Psoas muscle (tissue), 7 donors: ENCODE measurements at regions not wholly inside any gene's neighbourhood (a gene's known extent, or its start where the extent isn't known, plus 50 kb on each side); places are given as distances from the start of the nearest gene placed in this dataset.
"Not testable (repeated sequence)": the region's sequence is repeated elsewhere in the genome, so short reads cannot be mapped to it uniquely, and the experiment has no call there.

Source experiments
- ATAC-seq, 4 donors: fragments of 200-7000 bp; cut with Tn5 transposase; one replicate each; pipeline ENCODE4 v1.9.1; 2020; ENCODE audit warnings: moderate library complexity in 3 of 4, mild to moderate bottlenecking in 2 of 4
- DNase-seq, 2 donors: peaks; one replicate each; pipeline ENCODE4 v3.0.0-alpha.2; 2020
- H3K27ac ChIP-seq: fragments of 200-600 bp; one replicate; pipeline ENCODE4 v1.8.0; 2022
- H3K27me3 ChIP-seq, 3 donors: fragments of 200-600 bp in 1 of 3; one replicate each; pipeline versions ENCODE4 v1.6.1 to v1.8.0; 2013 to 2022; ENCODE audit warnings: low read length in 2 of 3, mild to moderate bottlenecking in 2 of 3, moderate library complexity in 1 of 3; ENCODE audit not compliant: insufficient read depth in 3 of 3
- H3K36me3 ChIP-seq, 2 donors: fragments of 200-600 bp in 1 of 2; one replicate each; pipeline versions ENCODE4 v1.6.1 to v1.8.0; 2013 to 2022; ENCODE audit warnings: low read depth in 1 of 2, mild to moderate bottlenecking in 1 of 2, moderate library complexity in 1 of 2; ENCODE audit not compliant: insufficient read depth in 1 of 2
- H3K4me1 ChIP-seq: fragments of 200-600 bp; one replicate; pipeline ENCODE4 v1.8.0; 2022
- H3K4me3 ChIP-seq: fragments of 200-600 bp; one replicate; pipeline ENCODE4 v1.8.0; 2022; ENCODE audit warnings: mild to moderate bottlenecking
- H3K9me3 ChIP-seq: fragments of 200-600 bp; one replicate; pipeline ENCODE4 v1.8.0; 2022
- CTCF ChIP-seq: fragments of 200-600 bp; IDR thresholded peaks from one replicate; pipeline ENCODE4 v1.8.0; 2022; ENCODE audit warnings: antibody characterized with exemption
- WGBS, 3 donors: extraction: QIAGEN DNeasy Blood & Tissue Kit; methylation state at CpG; one replicate each; pipeline versions ENCODE4 v1.1.6 to v1.1.7; 2013; 5-methylcytosine and 5-hydroxymethylcytosine counted together
- intact Hi-C, 2 donors: fragments of 100-400 bp; cut with DNase I; formaldehyde crosslinking; loops; one replicate each; pipeline versions ENCODE4 v1.11.0 to v1.14.2; 2022
- donor health status: healthy with polysubstance abuse.
- donor health status: DM: no; HTN: no; CAD: no; lungs with moderate emphysema.
- donor health status: Bipolar disorder and iron deficiency.
- donor health status: healthy.
- donor health status: DM: yes; HTN: yes; CAD: no.
- donor health status: DM: no; HTN: no; CAD: no.
- donor health status: DM: yes; HTN: yes; CAD: no.

- no peak overlapping the region for H3K4me3 ChIP-seq
- TF ChIP-seq CTCF, result no peak
- DNase-seq, result no peak
- H3K27ac ChIP-seq, result no peak overlapping the region
- H3K4me1 ChIP-seq, result no peaks in the 10 kb centered on the region
- intact Hi-C loops, result no loop called here
- H3K9me3 ChIP-seq, result peaks cover 5% of the 10 kb centered on the region
- no peak for ATAC-seq
- no peaks in the 10 kb centered on the region for H3K36me3 ChIP-seq
- peaks cover 0 to 4% (median 0%) of the 10 kb centered on the region in 3 donors for H3K27me3 ChIP-seq
- WGBS, 3 donors, result 35 to 42% (median 38%) methylated on average over 20 of the region's 20 CpGs
Measured at GRCh38 chr7:3157566-3158287, 114.1 kb upstream of the CARD11 start.

GRCh38 chr7:3158341-3158760 lies 114.7 kb upstream of the CARD11 start:
- Histone ChIP-seq H3K27ac (no peak overlapping the region), H3K4me3 (no peak overlapping the region), H3K27me3 (peaks cover 0 to 4% (median 0%) of the 10 kb centered on the region in 3 donors), H3K4me1 (no peaks in the 10 kb centered on the region), H3K9me3 (peaks cover 5% of the 10 kb centered on the region), H3K36me3 (no peaks in the 10 kb centered on the region)
- DNase-seq, result no peak
- ATAC-seq, result no peak
- intact Hi-C loops, result no loop called here
- 45 to 51% (median 46%) methylated on average over 11 of the region's 11 CpGs for whole genome bisulfite sequencing, 3 donors
- TF ChIP-seq CTCF, result no peak

- no peak for TF ChIP-seq CTCF
- Histone ChIP-seq H3K9me3 (peaks cover 5% of the 10 kb centered on the region), H3K27me3 (peaks cover 0 to 4% (median 0%) of the 10 kb centered on the region in 3 donors), H3K4me3 (no peak overlapping the region), H3K27ac (no peak overlapping the region), H3K4me1 (no peaks in the 10 kb centered on the region), H3K36me3 (no peaks in the 10 kb centered on the region)
- ATAC-seq (no peak), DNase-seq (no peak)
- 49 to 64% (median 56%) methylated on average over 4 of the region's 4 CpGs for WGBS, 3 donors
- intact Hi-C loops, result no loop called here
Measured at GRCh38 chr7:3159039-3159438, 115.4 kb upstream of the CARD11 start.

- Histone ChIP-seq H3K9me3 (peaks cover 5% of the 10 kb centered on the region), H3K27me3 (peaks cover 0 to 4% (median 0%) of the 10 kb centered on the region in 3 donors), H3K36me3 (no peaks in the 10 kb centered on the region), H3K27ac (no peak overlapping the region), H3K4me1 (no peaks in the 10 kb centered on the region), H3K4me3 (no peak overlapping the region)
- no peak for DNase-seq
- 58 to 72% (median 68%) methylated on average over 3 of the region's 3 CpGs for WGBS, 3 donors
- TF ChIP-seq CTCF, result no peak
- intact Hi-C loops, result no loop called here
- no peak for ATAC-seq
Measured at GRCh38 chr7:3159445-3159844, 115.8 kb upstream of the CARD11 start.

- 73 to 78% (median 75%) methylated on average over 5 of the region's 5 CpGs for WGBS, 3 donors
- ATAC-seq, DNase-seq, H3K4me3 ChIP-seq, H3K27me3 ChIP-seq, H3K9me3 ChIP-seq, H3K36me3 ChIP-seq, H3K4me1 ChIP-seq, H3K27ac ChIP-seq, intact Hi-C loops: not testable (repeated sequence)
Measured at GRCh38 chr7:3159926-3160325, 116.3 kb upstream of the CARD11 start.
